Suppressor macrophage treated with lipopolysaccharide for 4 hours (primary cell): ENCODE measurements at regions not wholly inside any gene's neighbourhood (a gene's known extent, or its start where the extent isn't known, plus 50 kb on each side); places are given as distances from the start of the nearest gene placed in this dataset.

Source experiments
- DNase-seq: peaks from one replicate; pipeline ENCODE4 v3.0.0-alpha.2; 2020

DNA sequence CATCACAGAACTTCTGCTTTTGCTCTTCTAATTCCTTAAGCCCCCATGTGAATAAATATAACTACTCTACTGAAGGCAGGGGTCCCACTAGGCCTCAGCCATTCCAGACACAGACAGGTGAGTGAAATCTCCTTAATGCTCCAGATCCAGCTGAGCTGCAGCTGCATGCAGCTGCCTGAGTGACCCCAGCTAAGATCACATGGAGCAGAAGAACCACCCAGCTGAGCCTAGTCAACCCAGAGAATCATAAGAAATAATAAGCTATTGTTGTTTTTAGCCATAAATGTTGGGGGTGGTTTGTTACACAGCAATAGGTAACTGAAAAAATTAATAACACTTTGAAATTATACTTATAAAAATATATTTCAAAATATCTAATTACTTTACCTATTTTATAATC lies 220.3 kb downstream of the SIPA1L2 start:
- no peak for DNase-seq

DNA sequence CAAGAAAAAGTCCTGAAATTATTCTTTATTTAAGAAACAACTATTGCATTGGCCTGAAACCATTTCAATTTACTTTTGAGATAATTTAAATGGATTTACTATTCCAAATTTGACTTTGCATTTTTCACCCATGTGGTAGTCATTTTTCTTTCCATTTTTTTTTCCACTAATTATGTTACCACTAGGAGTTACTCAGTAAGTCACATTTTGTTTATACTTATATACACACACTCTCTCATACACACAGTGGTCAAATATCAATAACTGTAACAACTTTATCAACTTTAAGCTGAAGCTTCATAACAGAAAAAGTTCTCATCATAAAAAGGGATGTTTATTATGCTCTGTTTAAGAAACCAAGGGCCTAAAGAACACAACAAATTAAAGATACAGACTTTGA lies 222.8 kb downstream of the SIPA1L2 start:
- no peak for DNase-seq

DNA sequence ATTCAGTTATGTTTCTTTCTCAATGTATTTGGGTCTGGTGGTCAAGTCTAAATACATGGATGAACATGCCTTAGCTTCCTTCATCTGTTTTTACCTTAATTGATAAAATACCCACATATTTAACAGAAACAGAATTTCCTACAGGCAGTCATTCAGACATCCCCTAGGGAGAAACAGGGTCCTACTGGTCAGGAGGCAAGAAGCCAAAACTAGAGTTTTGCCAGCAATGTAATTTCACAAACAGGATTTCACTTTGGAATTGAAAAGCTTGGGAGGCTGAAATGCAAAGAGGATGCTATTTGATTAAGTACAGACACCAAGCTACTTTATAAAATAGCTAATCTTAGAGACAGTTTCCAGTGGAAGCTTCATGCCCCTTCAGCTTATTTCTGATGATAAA lies 224.2 kb downstream of the SIPA1L2 start:
- no peak for DNase-seq

DNA sequence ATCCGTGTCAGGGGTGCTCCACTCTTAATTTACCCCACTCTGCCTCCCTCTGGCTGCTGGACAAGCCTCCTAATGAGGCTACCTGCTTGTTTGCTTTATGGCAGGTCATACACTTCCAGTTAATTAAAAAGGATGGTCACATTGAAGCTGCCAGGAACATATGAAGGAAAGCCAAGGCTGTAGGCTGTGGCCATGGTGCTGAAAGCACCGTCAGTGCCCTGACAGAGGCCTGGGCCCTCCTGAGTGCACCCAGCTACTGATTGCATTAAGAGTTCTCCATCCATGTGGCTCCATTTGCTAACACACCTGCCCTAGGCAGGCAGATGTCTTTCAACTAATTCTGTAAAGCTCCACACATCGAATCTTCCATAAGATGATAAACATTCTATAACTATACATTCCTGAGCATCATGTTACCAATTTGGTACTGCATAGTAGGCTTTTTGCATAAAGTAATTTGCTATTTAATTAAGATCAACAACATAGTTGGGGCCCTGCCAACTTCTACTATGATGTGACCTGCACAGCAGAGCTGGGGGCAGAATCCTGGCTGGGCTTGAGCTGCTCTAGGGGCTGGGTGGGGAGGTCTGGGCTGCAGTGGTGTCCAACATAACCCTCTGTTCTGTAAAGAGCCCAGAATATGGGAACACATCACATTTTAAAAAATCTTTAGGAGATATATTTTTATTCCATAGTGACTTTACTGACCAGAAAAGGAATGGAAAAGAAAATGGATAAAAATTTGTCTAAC lies 224.8 kb downstream of the SIPA1L2 start:
- no peak for DNase-seq

DNA sequence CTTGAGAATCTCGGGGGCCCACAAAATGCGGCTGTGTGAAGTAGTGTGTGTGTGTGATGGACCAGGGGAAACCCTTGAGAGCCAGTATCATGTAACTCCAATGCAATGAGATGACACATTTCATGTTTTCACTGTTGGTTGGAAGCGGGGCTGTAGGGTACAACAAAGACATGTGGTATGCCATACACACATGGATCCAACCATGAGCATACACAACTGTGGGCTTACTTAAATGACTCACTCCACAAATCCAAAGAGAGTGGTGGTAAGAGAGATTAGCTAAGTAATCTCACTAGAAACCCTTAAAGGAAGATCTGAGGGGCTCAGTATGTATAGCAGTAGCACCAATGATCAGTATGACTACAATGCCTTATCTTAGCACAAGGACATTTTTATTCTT lies 225.7 kb downstream of the SIPA1L2 start:
- DNase-seq: no peak

DNA sequence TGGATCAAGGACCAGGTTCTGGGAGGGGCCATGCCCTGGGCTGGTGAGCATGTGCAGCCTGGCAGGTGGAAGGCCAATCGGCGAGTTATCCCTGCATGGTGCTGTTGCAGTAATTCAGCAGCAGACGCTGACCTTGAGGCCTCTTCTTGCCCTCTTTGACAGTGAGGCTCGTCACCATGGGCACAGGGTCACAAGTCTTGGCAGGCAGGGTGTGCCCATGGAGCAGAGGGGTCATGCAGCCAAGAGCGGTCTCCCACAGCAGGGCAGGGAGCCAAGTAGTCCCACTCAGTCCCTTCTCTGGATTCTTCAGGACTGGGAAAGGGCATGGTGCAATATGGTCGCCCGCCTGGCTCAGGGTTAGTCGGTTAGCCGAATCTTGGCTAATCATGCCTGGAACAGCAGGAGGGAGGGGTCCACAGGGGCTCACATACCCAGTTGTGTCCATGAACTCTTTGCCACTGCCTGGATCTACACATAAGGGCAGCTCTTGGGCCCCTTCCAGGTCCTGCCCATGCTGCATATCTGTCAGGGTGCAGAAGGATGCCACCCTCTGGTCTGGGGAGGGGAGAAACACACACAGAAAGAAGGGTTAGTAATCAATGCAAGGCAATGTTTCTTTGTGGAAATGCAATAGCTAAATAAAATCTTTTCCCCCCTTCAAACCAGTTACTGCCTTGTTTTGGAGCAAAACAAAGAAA lies 226.8 kb downstream of the SIPA1L2 start:
- DNase-seq: no peak

DNA sequence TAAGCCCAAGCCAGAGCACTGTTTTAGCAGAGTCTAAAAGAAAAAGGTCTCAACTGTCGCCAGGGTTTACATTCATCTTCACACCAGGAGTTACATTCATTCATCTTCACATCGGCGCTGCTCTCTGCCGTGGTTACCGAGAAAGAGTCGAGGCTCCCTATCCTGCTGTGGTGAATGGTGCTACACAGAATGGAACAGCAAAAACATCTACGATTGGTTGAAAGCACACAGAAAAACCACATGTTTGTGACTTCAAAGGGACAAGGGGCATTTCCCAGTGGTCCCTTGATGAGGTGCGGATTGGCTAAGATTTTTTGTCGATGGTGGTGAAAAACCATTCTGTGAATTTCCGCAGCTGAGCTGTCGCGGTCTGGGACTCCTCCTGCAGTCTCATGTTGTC lies 231.1 kb downstream of the SIPA1L2 start:
- no peak for DNase-seq

DNA sequence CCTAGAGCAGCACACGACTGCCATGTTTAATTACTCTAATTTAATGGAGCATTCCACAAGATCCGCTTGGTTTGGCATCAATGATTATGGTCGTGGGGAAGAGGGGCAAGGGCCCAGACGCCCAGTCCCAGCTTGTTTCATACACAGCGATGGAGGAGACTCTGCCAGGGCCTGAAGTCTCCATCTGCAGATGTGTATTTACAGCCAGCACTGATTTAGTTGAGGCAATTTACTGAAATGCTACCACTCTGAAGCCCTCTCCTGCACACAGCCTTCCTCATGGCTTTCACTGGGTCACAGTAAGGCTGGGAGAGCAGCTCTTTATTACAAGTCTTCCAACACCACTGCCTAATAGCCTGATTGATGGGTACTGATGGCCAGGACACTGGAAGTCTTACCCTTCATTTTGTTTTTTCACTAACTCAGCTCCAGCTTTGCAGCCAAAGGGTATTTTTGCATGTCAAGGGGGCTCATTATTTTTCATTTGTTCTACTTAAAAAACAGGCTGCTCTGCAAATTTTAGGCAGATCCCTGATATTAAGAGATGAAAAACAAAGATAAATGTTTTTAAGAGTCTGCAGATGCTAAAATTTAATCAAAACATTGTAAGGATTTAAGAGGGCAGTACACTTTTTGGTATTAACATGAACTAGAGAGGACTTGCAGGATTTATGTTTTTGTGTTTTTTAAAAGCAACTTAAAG lies 236.3 kb downstream of the SIPA1L2 start:
- DNase-seq: no peak

DNA sequence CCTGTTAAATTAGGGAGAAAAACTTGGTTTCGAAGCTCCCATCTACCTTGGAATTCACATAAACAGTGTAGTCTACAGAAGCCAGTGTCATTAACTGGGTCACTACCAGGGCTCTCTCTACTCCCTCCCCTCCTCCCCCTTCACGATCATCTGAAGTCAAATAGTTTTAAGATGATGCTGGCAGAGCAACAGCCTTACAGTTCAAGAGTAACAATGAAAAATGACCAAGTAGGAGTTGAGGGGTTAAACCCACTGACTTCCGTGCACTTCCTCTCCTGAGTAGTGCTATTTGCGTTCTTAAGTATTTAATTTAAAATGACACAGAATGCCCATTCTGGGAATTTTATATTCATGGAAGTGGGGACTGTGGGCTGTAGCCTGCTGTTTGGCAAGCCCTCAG lies 236.9 kb downstream of the SIPA1L2 start:
- DNase-seq: no peak

DNA sequence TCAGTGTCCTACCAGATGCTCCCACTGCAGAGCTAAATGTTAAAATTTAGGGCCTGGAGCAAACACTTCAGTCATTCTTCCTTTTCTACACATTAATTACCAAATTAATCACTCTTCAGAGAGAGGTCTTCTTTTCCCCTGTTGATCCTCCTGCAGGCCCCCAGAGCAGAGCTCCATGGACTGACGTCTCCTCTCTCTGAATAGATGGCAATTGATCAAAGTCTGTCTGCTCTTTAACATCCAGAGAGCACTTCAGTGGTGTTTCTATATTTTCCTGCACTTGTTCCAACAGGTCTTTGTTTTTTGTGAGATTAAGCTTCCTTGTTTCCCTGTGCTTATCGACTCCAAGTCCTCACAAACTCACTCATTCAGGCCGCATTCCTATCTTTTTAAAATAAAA lies 239.3 kb downstream of the SIPA1L2 start:
- no peak for DNase-seq

DNA sequence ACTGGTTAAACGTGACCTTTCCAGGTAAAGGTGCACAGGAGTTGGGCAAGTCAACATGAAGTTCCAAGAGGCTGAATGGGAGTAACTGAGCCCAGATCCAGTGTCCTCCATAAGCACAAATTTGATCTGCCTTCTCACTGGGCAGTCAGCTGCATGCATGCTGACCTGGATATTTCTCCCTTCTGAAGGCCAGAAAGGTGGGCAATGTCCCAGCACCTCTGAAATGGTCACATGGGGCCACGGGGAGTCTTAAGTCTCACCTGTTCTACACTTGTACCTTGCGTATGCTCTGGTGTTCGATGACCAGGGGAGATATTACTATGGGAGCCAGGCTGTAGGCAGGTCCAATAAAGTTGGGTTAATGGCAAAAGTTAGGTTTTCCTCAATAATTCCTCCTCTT lies 240.2 kb downstream of the SIPA1L2 start:
- no peak for DNase-seq

DNA sequence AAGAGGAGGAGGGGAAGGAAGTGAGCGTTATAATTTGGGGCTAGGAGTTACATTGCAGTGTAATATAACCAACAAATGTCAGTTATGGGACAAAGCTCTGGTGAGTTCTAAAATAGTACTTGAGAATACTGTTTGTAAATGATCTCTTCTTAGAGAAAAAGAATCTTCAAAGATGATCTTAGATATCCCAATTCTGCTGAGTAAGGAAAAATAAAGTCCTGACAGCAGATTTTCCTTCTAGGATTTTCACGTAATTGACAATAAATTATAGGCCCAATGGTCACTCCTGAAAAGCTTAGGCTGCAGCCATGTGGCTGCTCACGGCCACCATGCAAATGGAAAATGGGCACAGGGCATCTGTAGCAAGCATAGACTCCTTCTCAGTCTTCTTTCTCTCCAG lies 241.6 kb downstream of the SIPA1L2 start:
- DNase-seq: no peak

DNA sequence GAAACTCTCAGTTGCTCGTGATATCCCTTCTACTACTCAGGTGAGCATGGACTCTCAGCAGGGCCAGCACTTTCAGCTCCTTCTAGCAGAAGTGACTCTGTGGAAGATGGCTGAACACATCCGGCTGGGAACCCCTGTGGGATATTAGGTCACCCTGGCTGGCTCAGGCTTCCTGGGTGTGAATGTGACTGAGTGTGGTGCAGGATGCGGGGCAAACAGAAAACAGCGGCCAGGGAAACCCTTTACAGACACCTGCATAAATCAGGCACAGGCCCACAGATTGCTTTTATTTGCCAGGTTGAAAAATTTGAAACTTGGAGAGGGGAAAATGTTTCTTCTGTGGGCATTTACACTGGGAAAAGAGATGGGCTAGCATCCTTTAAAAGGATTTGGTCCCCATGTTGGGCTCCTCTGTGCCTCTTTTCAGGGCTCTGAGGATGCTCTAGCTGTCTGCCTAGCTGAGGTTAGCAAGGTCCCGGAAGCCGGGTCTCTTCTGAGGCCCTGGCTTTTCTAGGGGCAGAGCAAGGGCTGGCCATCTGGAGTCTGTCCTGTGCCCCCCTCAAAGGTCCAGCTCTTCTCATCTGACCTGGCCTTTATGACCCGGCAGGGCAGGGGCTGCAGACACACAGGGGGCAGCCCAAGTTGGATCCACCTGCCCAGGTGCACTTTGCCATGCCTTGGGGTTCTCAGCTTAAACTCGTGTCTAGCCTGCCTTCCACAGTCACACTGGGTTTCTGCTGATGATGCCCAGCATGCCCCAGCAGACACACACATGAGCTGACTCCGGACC lies 243.0 kb downstream of the SIPA1L2 start:
- DNase-seq: no peak

DNA sequence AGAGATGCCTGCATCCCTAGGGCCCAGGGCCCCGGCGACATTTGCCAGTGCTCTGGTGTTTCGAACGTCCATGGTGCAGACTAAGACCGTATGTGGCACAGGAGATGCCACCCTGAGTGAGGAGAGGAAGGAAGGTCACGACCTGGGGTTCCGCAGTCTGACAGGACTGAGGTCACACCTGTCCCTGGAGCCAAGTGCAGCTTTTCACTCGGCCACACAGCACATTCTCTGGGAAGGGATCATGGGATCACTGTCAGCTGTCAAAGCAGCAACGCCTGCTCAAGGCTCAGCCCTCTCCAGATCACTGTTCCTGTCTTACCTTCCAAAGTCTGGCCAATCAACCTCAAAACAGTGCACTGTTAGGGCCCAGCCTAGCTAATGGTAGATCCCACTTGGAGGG lies 243.6 kb downstream of the SIPA1L2 start:
- no peak for DNase-seq

DNA sequence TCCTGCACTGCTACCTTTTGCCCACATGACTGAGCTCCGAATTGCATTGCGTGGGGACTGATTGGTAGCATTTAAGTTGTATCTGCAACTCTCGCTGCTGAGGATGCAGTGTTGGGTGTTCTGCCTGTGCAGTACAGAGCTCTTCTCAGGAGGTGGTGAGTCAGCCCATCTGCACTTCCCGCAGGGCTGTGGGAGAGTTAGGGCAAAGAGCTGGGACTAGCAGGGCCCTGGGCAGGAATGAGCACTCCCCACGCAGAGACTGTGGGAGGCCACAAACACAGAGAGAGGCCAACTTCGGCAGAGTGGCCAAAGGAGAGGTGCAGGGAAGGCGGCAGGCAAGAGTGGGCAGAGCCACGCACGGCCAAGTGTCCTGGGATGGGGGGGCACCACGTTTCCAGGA lies 244.7 kb downstream of the SIPA1L2 start:
- no peak for DNase-seq

DNA sequence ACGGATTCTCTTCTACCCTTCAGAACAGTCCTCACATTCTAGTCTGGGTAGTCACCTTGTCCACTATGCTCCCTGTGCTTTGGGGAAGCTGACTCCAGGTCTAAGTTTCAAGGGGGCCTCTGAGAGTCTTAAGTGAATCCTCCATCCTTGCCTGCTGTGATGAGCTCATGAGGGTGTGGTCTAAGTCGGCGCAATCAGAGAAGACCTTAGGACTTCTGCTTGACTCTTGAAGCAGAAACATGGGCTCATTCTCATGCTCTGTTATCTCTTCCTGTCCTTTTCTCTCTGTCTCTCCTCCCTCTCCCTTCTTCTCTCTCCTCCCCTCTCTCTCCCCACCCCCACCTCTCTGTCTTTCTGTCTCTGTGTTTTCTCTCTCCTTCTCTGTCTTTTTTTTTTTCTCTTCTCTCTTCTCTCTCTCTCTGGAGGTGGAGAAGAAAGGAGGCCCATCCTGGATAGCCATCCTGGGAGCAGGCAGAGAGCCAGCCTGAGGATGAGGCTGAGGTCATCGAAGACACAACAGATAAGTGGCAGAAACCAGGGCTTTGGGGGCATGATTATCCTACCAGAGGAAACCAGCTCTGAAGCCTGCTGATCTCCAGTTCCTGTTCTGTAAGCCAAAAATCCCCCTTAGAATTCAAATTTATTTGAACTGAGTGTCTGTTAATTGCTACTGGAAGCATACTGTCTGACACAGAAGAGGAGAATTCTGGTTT lies 245.6 kb downstream of the SIPA1L2 start:
- no peak for DNase-seq

DNA sequence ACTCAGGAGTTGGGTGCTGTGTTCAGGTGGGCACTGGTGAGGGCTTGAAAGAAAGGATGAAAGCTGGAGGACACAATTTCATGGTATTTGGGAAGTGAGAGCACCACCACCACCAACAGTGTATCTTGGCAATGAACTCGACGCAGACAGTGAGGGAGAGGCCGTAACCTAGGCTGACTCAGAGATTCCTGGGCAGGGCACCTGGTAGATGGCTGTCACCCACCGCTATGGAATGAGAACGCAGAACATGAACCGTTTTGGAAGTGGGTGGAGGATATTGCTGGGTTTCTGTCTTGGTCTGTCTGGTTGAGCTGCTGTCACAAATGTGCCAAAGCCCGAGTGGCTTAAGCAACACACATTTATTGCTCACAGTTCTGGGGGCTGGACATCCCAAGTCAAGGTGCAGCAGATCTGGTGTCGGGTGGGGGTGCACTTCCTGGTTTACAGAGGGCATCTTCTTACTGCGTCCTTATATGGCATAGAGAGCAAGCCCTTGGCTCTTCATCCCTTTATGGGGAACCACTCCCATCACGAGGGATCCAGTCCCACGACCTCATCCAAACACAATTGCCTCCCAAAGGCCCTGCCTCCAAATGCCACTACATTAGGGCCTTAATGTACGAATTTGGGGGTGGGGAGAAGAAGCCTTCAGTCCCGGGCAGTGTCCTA lies 246.3 kb downstream of the SIPA1L2 start:
- no peak for DNase-seq

DNA sequence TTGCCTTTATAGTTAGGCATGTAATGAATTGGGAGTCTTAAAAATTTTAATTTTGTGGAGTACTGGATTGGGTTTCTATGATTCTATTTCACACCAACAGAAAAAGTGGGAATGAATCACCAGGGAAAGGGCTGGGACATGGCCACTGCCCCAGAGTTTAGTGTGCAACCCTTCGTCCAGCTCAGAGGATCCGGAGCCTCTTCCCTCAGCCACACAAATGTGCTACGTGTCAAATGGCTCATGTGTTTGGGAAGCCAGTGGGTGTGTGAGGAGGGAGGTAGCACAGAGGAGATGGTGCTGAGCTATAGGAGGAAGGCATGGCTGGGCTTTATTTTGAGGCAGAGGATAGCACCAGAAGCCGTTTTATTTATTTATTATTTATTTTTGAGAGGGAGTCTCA lies 247.3 kb downstream of the SIPA1L2 start:
- DNase-seq: no peak

DNA sequence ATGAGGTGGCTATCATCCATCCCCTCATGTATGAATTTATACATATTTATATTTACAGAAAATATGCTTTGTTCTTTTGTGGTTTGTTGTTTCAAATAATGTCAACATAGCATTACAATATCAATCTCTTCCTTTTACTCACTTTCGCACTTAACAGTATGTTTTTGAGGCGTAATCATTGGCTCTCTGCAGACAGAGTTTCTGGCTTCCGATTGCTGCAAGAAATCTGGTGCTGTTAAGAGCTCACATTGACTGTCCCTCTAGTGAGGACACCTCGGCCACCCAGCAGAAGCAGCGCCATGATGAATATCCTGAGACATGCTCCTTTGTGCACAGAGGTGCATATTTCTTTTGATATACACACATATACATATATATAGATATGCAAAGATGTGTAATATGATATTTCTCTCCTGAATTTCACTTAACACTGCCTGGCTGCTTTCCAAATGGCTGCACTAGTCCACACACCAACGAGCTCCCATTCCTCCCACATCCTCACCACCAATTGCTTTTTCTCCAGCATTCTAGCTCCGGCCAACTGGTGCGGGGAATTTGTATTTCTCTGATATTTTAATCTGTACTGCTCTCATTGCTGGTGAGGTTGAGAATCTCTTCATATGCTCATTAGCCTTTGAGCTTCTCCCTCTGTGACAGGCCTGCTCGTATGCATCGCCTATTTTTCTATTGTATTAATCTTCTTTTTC lies 248.4 kb downstream of the SIPA1L2 start:
- DNase-seq: no peak

DNA sequence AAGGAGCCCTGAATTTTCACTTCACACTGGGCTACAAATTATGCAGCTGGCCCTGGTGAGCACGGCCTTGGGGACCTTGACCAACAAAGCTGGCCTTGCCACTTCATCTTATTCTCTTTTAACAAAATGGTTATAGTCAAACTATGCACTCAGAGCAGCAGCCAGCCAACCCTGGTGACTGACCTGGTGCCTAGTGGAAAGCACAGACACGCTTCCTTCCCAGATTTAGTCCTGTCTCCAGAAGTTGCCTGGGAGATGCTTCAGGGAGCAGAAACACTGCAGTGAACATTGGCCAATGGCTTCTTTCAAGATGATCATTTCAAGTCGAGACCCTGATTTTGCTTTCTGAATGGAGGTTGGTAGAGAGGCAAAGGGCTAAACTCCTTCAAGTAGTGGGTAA lies 249.3 kb downstream of the SIPA1L2 start:
- no peak for DNase-seq

DNA sequence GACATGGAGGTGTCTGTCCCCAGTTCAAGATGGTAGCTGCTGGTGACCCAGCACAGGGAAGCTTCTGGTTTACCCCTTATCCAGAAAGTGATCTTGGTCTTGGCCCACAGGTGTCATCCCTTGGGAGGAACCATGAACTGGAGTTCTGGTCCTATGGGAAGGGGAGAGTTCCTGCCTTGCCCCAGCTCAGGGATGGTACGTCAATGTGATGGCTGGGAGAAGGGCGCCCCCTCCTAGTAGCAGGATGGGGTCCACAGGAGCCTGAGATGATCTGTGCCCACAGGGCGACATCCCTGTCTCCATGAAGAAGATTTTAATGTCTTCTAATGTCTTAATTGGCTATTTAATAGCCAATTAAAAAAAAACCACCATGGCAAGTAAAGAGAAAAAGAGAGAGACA lies 249.8 kb downstream of the SIPA1L2 start:
- DNase-seq: no peak

DNA sequence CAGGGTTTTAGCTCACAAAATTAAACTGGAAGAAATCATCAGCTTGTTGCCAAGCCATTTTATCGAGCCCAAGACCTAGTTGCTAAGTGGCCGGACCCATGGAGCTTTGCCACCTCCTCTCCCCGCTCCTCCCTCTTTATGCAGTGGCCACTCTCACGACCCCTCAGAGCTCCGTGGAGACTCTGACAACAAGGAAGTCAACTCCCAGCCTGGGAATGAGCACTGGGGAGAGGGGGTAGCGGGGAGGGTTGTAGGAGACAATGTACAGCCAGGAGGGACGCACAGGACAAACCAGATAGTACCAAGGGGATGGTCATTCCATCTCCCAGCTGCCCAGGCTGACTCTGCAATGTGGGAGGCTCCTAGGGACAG lies 250.9 kb downstream of the SIPA1L2 start:
- DNase-seq: no peak
